ENCODE measurements at regions not wholly inside any gene's neighbourhood (a gene's known extent, or its start where the extent isn't known, plus 50 kb on each side); places are given as distances from the start of the nearest gene placed in this dataset.
"Not testable (repeated sequence)": the region's sequence is repeated elsewhere in the genome, so short reads cannot be mapped to it uniquely, and the experiment has no call there.

GRCh38 chr15:79606831-79607355 lies 174.8 kb downstream of the MINAR1 start:
- no peaks in the 10 kb centered on the region for H3K9me3 Mint-ChIP-seq
- no peak overlapping the region for H3K4me3 Mint-ChIP-seq
- H3K27me3 Mint-ChIP-seq (ENCODE audit: low read depth), result peaks cover 23% of the 10 kb centered on the region
- no peak overlapping the region for H3K27ac Mint-ChIP-seq
- H3K4me1 Mint-ChIP-seq (ENCODE audit: low read depth), result no peaks in the 10 kb centered on the region
- no peaks in the 10 kb centered on the region for H3K36me3 Mint-ChIP-seq (ENCODE audit: low read depth)

DNA sequence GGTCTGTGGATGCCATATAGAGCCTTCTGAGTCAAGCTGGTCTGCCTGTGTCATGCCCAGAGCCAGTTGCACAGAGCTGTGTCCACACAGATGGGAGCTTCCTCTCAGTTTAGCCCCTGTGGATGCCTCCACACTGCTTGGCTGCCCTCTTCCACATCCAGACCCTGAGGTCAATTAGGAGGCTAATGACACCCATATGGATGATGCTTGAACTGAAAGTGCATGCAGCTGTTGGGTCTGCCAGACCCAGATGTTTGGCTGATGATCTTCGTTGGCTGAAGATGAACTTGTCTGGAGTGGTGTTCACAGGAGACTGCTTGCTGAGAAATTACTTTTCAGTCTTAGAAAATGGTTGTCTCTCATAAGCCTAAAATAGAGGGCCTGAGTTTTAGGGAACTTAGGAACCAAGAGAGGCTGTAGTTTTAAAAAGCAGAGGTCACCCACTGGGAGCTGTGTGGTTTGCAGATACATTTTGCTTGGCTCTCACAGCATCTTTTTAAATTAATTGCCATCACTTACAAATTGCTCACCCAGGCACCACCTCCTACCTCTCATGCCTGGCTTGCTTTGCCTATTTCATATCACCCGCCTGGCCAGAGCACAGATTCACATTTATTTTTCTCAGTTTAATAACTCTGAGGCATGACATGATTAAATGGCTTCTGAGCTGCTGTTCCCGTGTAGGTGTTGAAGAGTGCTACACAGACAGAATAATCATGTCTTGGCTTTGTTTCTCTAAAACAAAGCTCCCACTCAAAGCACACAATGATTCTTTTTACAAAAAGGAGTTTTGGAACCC lies 176.1 kb downstream of the MINAR1 start:
- no peaks in the 10 kb centered on the region for H3K36me3 Mint-ChIP-seq (ENCODE audit: low read depth)
- H3K27me3 Mint-ChIP-seq (ENCODE audit: low read depth), result peaks cover 18% of the 10 kb centered on the region

GRCh38 chr15:79609506-79609905 lies 177.4 kb downstream of the MINAR1 start:
- no peak overlapping the region for H3K4me3 Mint-ChIP-seq
- H3K36me3 Mint-ChIP-seq (ENCODE audit: low read depth), result no peaks in the 10 kb centered on the region
- H3K9me3 Mint-ChIP-seq, result no peaks in the 10 kb centered on the region
- no peak overlapping the region for H3K27ac Mint-ChIP-seq
- no peaks in the 10 kb centered on the region for H3K4me1 Mint-ChIP-seq (ENCODE audit: low read depth)
- H3K27me3 Mint-ChIP-seq (ENCODE audit: low read depth), result peaks cover 13% of the 10 kb centered on the region

More for the DNA sequence above, 176.1 kb downstream of the MINAR1 start:
- H3K27ac Mint-ChIP-seq, result no peak overlapping the region
- H3K4me3 Mint-ChIP-seq, result no peak overlapping the region
- no peaks in the 10 kb centered on the region for H3K4me1 Mint-ChIP-seq (ENCODE audit: low read depth)
- H3K9me3 Mint-ChIP-seq, result no peaks in the 10 kb centered on the region

- no peak overlapping the region for H3K27ac Mint-ChIP-seq
- H3K27me3 Mint-ChIP-seq (ENCODE audit: low read depth), result peaks cover 10% of the 10 kb centered on the region
- no peaks in the 10 kb centered on the region for H3K4me1 Mint-ChIP-seq (ENCODE audit: low read depth)
- H3K36me3 Mint-ChIP-seq (ENCODE audit: low read depth), result no peaks in the 10 kb centered on the region
- H3K4me3 Mint-ChIP-seq, result no peak overlapping the region
- no peaks in the 10 kb centered on the region for H3K9me3 Mint-ChIP-seq
Measured at GRCh38 chr15:79610021-79610420, 177.9 kb downstream of the MINAR1 start.

DNA sequence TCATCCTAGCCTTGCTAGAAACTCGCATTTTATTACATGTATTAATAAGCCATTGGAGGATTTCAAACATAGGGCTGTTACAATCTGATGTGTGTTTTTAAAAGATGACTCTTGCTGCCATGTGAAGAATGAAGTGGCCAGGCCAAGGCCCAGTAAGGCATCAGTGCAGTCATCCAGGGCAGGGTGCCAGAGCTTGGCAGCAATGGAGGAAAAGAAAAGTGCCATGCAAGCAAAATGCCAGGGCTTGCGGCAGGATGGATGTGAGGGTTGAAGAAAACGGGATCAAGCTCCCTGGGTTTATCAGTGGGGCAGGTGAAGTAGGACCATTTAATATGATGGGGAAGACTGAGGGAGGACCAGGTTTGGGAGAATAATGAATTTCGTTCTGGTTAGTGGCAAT lies 183.6 kb downstream of the MINAR1 start:
- no peak overlapping the region for H3K27ac Mint-ChIP-seq
- no peaks in the 10 kb centered on the region for H3K36me3 Mint-ChIP-seq (ENCODE audit: low read depth)
- H3K27me3 Mint-ChIP-seq (ENCODE audit: low read depth), result peaks cover 4% of the 10 kb centered on the region
- H3K4me1 Mint-ChIP-seq (ENCODE audit: low read depth), result no peaks in the 10 kb centered on the region
- no peaks in the 10 kb centered on the region for H3K9me3 Mint-ChIP-seq
- H3K4me3 Mint-ChIP-seq, result no peak overlapping the region

- Mint-ChIP-seq H3K4me1 (ENCODE audit: low read depth) (no peaks in the 10 kb centered on the region), H3K27me3 (ENCODE audit: low read depth) (peaks cover 14% of the 10 kb centered on the region), H3K36me3 (ENCODE audit: low read depth) (no peaks in the 10 kb centered on the region), H3K4me3 (no peak overlapping the region), H3K27ac (no peak overlapping the region), H3K9me3 (no peaks in the 10 kb centered on the region)
Measured at GRCh38 chr15:79617071-79617470, 184.9 kb downstream of the MINAR1 start.

- no peak overlapping the region for H3K27ac Mint-ChIP-seq
- no peak overlapping the region for H3K4me3 Mint-ChIP-seq
- no peaks in the 10 kb centered on the region for H3K4me1 Mint-ChIP-seq (ENCODE audit: low read depth)
- H3K36me3 Mint-ChIP-seq (ENCODE audit: low read depth), result no peaks in the 10 kb centered on the region
- no peaks in the 10 kb centered on the region for H3K9me3 Mint-ChIP-seq
- H3K27me3 Mint-ChIP-seq (ENCODE audit: low read depth), result peaks cover 30% of the 10 kb centered on the region
Measured at GRCh38 chr15:79620112-79620857, 188.1 kb downstream of the MINAR1 start.

DNA sequence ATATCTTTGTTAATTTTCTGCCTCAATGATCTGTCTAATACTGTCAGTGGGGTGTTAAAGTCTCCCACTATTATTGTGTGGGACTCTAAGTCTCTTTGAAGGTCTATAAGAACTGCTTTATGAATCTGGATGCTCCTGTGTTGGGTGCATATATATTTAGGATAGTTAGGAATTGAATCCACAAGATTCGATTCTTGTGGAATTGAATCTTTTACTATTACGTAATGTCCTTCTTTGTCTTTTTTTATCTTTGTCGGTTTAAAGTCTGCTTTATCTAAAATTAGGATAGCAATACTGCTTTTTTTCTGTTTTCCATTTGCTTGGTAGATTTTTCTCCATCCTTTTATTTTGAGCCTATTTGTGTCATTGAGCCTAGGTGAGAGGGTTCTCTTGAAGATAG lies 189.7 kb downstream of the MINAR1 start:
- H3K9me3 Mint-ChIP-seq; H3K27ac Mint-ChIP-seq; H3K4me3 Mint-ChIP-seq; H3K36me3 Mint-ChIP-seq (ENCODE audit: low read depth); H3K4me1 Mint-ChIP-seq (ENCODE audit: low read depth): not testable (repeated sequence)
- peaks cover 32% of the 10 kb centered on the region for H3K27me3 Mint-ChIP-seq (ENCODE audit: low read depth)

DNA sequence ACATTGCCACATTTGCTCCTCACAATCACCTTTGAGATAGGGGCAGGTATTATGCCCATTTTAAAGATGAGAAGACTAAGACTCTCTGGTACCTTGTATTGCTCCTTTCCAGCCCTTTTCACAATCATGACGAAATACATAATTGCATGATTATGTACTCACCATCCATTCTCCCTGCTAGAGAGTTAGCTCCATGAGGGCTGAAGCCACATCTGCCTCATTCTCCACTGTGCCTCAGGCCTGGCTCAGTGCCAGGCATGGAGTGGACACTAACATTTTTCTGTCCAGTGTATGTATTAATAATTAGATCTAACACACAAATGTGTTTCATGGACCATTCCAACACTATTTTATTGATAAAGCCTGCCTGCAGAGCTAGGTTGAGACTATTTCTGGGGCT lies 191.4 kb downstream of the MINAR1 start:
- H3K36me3 Mint-ChIP-seq (ENCODE audit: low read depth), result no peaks in the 10 kb centered on the region
- H3K4me1 Mint-ChIP-seq (ENCODE audit: low read depth), result no peaks in the 10 kb centered on the region
- peaks cover 38% of the 10 kb centered on the region for H3K27me3 Mint-ChIP-seq (ENCODE audit: low read depth)
- no peaks in the 10 kb centered on the region for H3K9me3 Mint-ChIP-seq
- H3K4me3 Mint-ChIP-seq, result no peak overlapping the region
- no peak overlapping the region for H3K27ac Mint-ChIP-seq

DNA sequence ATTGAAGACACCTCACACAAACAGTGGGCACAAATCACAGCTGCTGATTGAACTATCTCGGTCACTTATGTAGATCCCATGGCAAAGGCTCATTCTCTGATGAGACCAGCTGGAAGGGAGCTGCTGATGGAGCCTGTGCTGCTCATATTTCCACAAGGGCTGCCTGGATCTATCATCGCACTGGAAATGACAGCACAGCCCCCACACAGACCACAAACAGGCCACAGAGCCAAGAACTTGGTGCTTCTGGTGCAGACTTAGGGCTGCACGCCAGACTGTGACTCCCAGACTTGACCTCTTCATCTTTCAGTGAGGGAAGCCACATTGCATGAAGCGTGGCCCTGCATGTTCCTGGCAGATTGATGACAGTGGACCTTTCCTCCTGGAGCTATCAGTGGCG lies 197.6 kb downstream of the MINAR1 start:
- H3K27ac Mint-ChIP-seq, result no peak overlapping the region
- H3K36me3 Mint-ChIP-seq (ENCODE audit: low read depth), result no peaks in the 10 kb centered on the region
- H3K4me3 Mint-ChIP-seq, result no peak overlapping the region
- H3K4me1 Mint-ChIP-seq (ENCODE audit: low read depth), result no peaks in the 10 kb centered on the region
- H3K27me3 Mint-ChIP-seq (ENCODE audit: low read depth), result peaks cover 14% of the 10 kb centered on the region
- no peaks in the 10 kb centered on the region for H3K9me3 Mint-ChIP-seq

DNA sequence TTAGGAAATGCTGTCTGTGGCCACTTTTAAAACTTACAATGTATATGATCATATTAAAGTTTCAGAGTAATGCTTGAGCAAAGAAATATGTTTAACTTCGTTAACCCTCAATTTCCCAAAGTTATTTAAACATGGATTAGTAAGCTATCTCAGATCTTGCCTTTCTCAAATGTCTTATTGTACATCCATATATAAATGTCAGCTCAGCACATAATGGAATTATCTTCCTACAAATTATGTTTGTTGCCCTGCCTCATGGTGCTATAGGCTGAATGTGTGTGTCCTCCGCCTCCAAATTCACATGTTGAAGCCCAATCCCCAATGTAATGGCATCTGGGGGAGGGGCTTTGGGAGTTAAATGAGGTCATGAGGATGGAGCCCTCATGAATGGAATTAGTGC lies 200.3 kb downstream of the MINAR1 start:
- Mint-ChIP-seq H3K27ac (no peak overlapping the region), H3K27me3 (ENCODE audit: low read depth) (peaks cover 5% of the 10 kb centered on the region), H3K4me3 (no peak overlapping the region), H3K36me3 (ENCODE audit: low read depth) (no peaks in the 10 kb centered on the region), H3K4me1 (ENCODE audit: low read depth) (no peaks in the 10 kb centered on the region), H3K9me3 (no peaks in the 10 kb centered on the region)

GRCh38 chr15:79635149-79635771 lies 203.1 kb downstream of the MINAR1 start:
- no peaks in the 10 kb centered on the region for H3K9me3 Mint-ChIP-seq
- H3K36me3 Mint-ChIP-seq (ENCODE audit: low read depth), result no peaks in the 10 kb centered on the region
- no peaks in the 10 kb centered on the region for H3K4me1 Mint-ChIP-seq (ENCODE audit: low read depth)
- H3K27me3 Mint-ChIP-seq (ENCODE audit: low read depth), result peaks cover 3% of the 10 kb centered on the region
- H3K4me3 Mint-ChIP-seq, result no peak overlapping the region
- H3K27ac Mint-ChIP-seq, result no peak overlapping the region

DNA sequence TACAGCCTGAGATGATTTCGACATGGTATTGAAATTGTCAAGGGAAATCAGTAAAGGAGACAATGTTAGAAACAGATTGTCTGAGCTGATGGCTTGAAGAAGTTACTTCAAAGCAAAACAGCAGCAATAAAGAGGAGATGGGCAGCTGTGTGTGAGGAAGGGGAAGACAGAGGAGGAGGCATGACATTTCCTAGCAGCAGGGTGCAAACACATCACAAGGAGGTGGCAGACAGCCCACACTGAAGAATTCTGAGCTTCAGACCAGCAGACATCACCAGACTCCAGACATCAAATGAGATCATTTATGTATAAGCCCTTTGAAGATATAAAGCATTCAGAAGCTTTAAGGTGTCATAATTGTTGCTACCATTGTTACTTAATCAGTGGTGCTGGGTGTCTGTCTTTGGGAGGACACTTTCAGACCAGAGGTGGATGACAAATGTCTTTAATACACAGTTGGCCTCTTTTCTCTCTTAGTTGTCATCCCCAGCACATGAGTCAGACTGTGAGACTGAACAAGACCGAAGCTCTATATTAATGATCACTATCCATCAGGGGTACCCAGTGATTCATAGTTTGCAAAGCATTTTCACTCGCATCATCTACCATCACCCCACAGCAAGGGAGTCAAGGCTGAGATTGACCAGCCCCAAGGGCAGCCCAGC lies 203.9 kb downstream of the MINAR1 start:
- Mint-ChIP-seq H3K4me1 (ENCODE audit: low read depth) (no peaks in the 10 kb centered on the region), H3K9me3 (no peaks in the 10 kb centered on the region), H3K36me3 (ENCODE audit: low read depth) (no peaks in the 10 kb centered on the region), H3K27ac (no peak overlapping the region), H3K27me3 (ENCODE audit: low read depth) (peaks cover 9% of the 10 kb centered on the region), H3K4me3 (no peak overlapping the region)

DNA sequence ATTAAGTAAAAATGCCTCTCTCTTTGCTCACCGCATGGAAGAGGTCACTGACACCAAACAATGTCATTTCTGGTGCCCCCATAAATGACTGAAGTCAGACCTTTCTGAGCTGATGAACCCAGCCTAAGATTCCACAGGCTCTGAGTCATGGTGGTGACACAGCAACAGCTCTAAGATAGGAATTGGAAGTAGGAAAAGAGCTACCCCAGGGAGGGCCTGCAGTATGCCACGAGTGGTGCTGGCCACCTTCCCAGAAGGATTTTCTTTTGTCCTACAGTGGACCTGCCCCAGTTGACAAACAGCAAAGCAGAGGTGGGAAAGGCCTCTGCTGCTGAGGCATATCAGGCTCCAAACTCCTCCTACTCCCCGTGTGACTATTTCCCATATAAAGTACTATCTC lies 208.1 kb downstream of the MINAR1 start:
- Mint-ChIP-seq H3K27me3 (ENCODE audit: low read depth) (peaks cover 10% of the 10 kb centered on the region), H3K4me3 (no peak overlapping the region), H3K4me1 (ENCODE audit: low read depth) (peaks cover 3% of the 10 kb centered on the region), H3K36me3 (ENCODE audit: low read depth) (no peaks in the 10 kb centered on the region), H3K27ac (no peak overlapping the region), H3K9me3 (peaks cover 12% of the 10 kb centered on the region)
